NCI-H2029 (cell line): ENCODE measurements at regions not wholly inside any gene's neighbourhood (a gene's known extent, or its start where the extent isn't known, plus 50 kb on each side); places are given as distances from the start of the nearest gene placed in this dataset.

Experiments
- DNase-seq: peaks from one replicate; lab custom pipeline; 2025; lab: John Stamatoyannopoulos, UW

DNA sequence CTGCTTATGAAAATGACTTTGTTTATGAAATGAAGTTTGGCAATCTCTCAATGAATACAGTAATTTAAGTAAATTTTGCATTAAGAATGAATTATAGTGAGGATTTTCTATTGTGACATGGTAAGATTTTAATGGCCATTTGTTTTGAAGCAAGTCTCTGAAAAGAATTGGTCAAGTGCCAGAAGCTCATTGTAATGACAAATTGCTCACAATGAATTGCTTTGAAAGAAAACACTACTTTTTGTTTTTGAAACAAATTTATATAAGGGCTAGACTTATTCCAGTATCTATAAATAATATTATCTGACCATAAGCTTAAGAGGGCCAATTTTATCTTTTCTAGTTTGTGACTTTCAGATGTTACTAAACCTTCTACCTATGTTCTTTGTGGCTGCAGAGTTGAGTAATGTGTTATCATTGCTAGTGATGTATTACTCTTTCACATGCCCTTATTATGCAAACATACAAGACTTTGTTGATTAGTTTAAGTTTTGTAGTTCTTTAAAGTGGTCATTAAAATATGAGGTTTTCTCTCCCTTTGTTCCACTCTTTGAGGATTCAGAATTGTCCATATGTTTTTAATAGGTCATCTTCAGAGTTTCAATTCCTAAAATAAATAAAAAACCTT, 93.0 kb upstream of the ZNF608 start:
- DNase-seq: no peak

DNA sequence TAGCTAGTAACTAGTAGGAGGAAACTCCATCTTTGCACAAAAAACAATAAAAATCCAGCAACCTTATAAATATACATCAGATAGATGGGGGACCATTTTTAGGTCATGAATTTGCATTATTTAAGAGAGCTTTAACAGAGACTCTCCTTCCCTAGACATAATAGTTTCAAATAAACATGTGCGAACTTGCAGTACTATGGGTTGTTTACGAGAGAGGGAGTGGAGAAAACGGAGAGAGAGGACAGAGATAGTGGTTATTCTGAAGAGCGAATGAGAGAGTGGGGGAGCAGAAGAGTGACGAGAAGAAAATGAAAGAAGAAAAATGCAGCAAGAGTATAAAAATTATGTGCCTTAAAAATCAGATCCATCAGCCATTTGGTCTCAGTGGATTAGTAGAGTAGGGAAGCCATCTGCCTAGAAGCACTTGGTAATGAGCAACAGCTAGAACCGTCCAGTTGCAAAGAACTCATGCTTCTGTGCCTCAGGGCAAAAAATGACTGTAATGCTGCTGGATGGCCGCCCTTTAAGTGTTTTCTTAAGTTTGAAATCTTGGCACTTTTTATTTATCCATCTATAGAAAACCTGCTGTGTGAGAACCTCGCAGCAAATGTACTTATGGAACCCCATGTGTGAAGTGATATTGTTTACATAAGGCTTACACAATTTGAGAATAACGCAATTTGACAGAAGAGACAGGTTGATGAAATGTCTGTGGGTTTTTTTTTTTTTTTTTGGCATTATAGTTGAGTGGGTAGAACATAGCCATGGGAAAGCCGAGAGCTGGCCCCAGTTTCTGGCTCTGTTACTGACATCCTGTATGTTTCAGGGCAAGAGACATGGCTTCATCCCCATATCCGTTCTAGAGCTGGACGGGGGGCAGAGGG, 95.6 kb upstream of the ZNF608 start:
- no peak for DNase-seq

DNA sequence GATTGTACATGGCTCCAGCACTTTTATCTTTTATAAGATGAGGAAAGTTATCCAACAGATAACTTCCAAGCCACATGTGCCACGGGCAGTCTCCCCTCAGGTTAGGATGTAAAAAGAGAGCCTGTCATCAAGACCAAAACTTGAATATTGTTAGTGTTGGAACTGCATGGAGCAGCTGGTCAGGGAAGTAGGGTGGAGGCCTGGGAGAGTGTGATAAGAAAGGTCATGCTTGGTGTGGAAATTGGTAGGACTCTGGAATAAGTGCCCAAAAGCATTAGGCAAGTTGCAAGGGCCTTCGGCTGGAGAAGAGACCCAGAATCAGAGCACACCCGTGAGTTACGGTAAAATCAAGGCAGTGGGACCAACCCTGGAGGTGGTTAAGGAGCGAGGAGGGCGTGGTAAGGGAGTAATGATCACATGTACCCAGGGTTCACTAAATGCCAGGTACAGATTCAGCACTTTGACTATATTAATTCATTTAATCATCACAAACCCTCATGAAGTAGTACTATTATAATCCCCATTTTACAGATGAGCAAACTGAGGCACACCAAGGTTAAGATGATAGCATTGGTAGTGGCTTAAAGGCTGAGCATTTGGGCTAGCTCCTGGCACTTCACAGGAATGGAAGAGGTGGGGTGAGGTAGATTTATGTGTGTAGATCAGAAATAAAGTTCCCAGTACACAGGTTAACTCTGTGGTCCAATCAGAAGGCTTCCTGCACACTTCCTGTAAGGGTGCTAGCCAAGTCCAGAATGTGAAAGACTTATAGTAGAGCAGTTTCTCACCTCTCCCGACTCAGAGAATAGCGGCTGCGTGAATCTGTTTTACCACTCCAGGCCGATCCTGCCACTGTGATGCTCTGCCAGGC, 96.5 kb upstream of the ZNF608 start:
- no peak for DNase-seq

DNA sequence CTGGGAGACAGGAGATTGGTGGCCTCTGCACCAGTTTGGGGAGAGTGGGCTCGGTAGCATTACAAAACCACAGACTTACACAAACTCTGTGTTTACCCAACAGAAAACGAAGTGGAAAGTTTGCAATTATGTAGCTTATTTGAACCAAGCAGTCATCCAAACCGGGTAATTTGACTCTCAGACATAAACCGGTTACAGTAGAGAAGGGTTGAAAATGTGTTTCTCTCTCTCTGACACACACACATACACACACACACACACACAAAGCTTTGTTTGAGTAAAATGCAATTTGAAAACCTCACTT, 97.1 kb upstream of the ZNF608 start:
- no peak for DNase-seq

DNA sequence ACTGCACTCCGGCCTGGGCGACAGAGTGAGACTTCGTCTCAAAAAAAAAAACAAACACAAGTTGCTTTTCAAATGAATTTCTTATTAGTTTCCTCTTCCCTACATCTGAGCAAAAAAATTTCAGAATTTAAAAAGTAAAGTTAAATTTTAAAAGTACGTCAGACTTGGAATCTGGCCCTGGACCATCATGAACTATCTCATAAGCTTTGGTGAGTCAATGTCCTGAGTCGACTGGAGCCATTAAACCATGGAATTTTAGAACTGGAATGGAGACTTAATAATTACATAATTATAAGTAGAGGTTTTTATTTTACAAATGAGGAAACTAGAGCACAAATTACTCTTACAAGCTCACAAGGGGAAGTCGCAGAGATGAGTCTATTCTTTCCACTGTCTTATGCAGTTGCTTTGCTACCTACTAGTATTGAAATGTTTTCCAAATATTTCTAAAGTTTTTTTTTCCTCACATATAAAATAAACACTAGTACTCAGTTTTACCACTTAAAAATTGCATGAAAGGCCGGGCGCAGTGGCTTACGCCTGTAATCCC, 98.0 kb upstream of the ZNF608 start:
- no peak for DNase-seq

DNA sequence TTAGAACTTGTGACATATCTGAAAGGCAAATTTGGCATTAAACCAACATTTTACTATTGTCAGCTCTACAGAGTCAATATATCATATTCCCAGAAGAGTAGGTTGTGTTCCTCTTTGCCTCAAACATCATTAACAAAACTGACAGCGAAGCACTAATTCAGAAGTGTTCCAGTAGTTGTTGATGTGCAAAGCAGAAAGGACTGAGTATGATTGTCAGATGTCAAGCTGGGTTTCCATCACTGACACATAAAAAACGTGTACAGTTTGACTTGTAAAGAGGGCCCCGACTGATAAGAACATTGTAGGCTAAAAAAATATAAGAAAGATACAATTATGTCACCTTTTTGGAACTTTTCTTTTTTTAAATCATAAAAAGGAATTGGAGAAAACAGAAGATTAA, 101.5 kb upstream of the ZNF608 start:
- peak; percentile 77 for DNase-seq

DNA sequence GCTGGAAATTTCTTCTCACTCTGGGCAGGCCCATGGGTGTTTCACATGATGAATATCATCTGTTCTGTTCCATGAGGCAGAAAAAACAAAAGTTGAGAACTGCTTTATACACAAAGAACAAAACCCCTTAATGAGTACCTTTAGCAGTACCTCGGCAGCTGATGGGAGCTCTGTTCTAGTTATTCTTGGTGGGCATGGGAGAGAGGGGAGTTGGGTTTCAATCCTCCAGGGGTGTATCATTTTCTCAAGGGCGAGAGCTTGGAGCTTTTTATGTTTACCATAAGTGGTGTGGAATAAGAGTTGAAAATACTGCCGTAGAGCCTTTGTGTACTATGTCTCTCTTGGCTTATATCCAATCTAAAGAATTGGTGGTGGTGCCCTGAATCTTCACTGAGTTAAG, 103.3 kb upstream of the ZNF608 start:
- DNase-seq: no peak

DNA sequence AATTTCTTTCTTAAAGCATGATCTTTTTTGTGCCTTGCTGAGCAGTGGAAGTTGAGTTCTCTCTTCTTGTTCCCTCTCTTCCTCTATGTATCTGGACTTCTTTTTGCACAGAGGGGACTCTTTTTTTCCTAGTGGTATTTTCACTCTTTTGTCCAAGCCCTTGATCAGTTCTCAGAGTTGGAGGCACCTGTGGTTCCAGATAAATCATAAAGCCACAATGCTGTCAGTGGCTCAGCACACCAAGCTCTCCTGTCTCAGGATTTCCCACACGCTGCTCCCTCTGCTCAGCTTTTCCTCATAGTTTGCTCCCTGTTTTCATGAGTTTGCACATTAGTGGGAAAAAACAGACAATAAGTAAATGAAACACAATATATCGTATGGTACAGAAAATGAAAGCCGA, 110.3 kb upstream of the ZNF608 start:
- DNase-seq: no peak

DNA sequence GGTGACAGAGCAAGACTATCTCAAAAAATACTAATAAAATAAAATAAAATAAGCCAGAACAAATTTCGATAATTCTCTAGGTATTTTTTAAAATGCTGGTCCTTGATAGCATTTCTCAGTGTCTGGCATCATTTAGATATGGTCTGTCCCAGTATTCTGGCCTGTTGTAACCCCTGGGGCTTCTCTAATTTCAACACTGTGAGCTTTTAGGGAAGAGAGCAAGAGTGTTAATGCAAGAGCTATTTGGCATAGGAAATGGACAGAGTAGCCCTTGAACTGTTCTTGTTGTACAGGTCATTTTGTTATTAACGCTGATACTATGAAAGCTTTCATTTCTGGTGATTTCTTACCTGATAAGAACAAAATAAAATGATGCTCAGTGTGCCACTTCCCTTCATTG, 112.2 kb upstream of the ZNF608 start:
- DNase-seq: no peak

DNA sequence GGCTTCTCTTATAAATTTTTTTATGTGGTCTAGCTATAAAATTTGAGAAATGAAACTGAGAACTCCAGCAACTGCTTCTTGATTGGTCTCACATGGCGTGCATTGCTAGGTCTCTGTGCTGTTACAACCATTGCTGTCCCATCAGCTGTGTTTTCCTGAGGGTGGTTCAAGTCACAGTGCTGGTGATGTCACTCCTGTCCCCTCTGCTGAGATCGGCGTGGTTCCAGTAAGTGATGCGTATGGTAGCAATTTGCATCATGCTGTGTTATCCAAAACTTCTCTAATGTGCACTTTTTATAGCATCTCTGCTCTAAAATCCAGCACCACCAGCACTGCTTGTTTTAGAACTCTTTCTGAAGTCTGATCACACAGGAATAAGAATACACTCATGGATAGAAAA, 112.6 kb upstream of the ZNF608 start:
- no peak for DNase-seq

DNA sequence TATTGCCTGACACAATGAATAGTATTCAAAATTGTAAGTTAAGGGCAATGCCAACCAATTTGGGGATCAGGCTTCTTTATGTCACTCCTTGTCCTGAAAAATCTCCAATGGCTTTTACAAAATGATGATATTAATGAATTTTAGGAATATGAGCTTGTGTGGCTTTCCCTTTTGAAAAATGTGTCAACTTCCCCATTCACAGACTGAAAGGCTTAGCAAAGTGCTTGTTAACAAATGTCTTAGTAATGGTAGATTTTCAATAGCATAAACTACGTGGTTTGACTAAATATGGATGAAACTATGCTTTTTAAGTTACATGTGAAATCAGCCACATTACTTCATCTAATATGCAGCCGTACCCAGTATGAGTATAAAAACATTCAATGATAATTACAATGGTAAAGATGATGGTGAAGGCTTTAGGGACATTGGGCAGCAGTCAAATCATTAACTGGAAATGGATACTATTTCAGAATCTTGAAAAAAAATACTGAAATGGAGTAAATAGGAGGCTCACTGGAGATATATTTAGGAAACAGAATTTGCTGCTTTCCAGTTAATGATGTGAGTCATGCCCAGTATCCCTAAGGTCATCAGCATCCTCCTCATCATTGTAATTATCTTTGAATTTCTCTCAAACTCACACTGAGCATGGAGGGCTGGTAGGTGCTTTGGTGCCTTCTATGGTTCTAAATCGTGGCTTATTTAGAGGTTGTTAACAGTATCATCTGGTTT, 113.3 kb upstream of the ZNF608 start:
- no peak for DNase-seq

DNA sequence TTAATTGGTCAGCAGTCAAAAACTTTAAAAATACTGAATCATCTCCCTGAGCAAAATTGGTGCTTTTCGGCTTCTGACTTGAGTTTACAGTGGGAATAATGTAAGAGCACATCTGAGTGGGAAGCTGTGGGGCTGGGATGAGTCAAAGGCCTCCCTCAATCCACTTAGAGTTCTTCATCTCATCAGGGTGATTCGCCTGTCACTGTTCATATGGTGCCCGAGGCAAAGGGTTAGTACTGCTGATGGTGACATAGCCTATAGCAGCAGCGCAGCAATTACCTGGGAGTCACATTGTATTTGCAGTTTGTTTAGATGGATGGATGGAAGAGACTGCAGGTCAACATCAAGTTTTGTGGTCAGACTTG, 113.8 kb upstream of the ZNF608 start:
- DNase-seq: no peak

DNA sequence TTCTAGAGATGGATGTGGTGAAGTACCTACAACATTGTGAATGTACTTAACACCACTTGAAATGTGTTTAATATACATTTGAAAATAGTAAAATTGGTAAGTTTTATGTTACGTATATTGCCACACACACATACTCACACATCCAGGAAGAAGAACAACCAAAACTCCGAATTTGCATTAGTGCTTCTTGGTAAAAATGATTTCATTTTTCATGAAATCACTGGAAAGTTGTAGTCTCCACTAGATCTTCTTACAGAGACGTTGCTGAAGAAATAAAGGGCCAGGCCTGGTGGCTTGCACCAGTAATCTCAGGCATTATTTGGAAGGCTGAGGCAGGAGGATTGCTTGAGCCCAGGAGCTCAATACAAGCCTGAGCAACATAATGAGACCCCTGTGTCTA, 118.6 kb upstream of the ZNF608 start:
- no peak for DNase-seq

DNA sequence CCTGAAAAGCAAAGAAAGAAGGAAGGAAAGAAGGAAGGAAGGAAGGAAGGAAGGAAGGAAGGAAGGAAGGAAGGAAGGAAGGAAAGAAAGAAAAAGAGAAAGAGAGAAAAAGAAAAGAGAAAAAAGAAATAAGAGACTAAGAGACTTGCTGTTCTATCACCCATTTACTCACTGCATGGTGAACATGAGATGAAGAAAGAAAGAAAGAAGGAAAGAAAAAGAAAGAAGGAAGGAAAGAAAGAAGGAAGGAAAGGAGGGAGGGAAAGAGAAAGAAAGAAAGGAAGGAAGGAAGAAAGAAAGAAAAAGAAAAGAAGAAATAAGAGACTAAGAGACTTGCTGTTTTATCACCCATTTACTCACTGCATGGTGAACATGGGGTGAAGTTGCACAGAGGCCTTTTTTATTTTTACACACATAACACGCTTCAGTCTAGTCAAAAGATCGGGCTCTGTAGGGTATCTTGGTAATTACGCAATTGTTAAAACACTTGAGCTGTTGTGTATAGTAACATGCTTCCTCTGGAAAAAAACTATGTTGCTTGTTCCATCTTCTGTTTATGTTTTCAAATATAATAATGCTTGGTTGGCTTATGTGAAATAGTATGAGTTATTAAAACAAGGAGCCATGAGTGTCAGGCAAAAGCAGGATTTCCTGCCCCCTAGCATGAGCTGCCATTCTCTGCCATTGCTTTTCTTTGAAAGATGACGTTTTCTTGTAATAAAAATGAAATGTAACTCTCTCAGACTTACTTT, 119.3 kb upstream of the ZNF608 start:
- no peak for DNase-seq

DNA sequence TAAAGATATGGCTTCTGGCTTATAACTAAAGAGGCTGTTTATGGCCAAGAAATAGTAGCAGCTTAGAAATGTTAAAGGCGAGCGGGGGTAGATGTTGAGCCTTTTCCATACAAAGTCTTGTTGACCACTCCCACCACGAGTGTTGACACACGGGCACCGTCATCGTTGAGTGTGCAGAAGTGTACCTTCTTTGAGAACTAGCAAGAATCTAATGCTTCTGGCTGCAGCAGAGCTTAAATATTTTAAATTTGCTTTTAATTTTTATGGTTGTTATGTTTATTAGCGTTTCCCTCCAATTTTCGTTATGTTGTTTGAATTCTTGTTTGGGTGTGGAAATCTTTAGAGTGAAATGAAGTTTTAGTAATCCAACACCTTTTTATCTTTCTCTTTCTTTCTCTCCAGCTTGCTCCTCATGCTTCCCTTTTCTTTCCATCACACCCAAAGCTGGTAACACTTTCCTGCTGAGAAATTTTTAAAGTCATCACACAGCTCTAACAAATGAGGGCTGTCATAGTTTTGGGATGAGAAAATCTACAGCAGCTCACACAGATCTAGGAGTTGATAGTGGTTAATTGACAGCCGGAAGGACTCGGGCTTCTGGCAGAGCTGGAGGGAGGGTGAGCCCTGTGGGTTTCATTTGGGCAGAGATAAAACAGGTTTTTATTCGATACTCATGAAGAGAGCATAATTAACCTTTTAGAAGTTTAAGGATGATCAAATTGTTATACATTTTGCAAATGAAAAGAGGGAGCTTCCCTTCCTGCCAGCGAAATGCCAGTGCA, 120.1 kb upstream of the ZNF608 start:
- DNase-seq: no peak

DNA sequence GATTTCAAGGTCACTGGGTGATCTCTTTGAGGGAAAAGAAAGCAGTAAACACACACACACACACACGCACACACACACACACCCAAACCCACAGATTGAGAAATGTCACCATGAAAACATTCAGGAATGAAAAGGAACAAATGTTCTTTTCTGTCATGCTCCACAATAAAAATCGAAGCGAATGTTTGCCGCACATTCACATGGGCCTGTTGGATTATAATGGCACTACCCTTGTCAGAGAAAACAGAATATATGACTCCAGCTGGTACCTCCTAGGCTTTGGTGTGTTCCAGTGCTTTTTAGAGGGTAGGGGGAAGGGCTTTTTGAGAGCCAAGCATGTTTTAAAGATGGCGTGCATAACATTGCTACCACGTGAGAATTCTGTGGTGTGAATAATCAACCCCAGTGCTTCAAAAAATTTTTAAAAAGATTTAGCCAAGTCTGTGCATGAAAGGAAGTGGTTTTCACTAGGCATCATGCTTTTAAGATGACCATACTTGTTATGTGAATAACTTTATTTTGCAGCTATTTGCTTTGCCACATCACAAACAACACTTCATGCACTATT, 120.8 kb upstream of the ZNF608 start:
- DNase-seq: no peak

DNA sequence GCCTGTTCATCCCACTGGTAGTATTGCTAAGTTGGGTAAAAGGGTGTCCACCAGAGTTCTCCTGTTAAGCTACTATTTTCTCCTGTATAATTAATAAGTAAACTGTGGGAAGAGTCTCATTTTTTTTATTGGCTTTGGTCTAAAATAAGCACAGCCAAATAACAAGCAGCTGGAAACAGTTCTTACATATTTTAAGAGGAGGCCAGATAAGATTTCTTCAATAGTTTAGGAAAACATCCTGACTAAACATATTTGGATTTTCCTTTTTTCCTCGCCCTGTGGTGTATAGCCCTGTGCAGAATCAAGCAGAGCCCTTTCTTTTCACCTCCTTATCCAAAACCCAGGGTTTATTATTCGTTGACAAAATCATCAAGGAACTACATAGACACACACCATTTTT, 122.2 kb upstream of the ZNF608 start:
- DNase-seq: no peak

DNA sequence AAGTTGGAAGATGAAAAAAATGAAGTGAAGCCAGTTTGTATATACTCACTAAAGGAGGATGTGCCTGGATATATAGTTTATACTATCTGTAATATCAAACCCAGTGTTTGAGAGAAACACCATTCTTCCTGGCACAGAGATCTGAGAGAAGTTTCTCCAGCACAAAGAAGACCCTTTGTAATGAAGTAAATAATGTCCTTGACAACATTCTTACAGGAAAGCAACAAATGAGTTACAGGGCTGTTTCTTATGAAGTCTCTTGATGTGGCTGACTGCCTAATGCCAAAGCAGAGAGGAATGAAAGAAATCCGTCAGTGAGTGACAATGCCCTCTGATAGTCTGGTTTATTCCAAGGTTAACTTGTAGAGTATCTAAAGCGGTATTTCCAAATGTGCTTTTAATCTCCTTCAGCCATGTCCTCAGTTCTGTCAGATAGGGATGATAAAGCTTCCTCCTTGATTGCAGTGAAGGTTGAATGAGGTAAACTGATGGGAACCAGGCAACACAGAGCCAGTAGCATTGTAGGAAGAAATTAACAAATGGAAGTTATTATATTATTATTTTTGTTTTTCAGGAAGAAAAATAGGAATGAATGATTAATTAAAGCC, 123.1 kb upstream of the ZNF608 start:
- no peak for DNase-seq

DNA sequence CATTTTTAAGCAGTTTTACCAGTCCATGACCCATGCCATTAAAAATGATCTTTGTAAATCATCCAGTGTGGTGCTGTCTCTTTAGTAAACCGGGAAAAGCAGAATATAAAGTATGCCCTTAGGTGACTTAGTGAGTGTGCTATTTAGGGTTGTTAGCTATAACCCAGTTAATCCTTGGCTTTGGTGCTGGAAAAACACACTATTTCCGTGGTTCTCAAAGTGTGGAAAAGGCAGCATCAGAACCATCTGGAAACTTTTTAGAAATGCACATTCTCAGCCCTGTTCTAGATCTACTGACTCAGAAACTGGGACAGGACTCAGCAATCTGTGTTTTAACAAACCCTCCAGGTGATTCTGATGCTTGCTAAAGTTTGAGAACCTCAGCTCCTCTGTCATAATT, 123.6 kb upstream of the ZNF608 start:
- no peak for DNase-seq

DNA sequence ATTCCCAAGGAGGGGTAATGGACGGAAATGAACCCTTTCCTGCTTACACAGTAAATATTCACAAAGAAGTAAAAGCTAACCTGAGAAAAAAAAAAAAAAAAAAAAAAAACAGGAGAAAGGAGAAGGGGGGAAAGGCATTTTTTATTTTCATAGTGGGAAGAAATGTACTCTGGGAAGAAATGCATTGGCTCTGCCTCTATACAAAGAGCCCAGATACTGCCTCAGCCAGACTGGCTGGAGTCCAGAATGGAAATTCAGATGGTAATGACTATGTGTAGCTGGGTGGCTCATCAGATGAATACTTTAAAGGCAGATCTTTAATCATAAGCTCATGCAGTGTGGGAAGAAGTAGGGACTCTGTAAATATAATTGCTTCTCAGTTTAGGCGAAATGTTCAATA, 124.9 kb upstream of the ZNF608 start:
- peak; percentile 57 for DNase-seq
